ENCODE measurements at regions not wholly inside any gene's neighbourhood (a gene's known extent, or its start where the extent isn't known, plus 50 kb on each side); places are given as distances from the start of the nearest gene placed in this dataset.

DNA sequence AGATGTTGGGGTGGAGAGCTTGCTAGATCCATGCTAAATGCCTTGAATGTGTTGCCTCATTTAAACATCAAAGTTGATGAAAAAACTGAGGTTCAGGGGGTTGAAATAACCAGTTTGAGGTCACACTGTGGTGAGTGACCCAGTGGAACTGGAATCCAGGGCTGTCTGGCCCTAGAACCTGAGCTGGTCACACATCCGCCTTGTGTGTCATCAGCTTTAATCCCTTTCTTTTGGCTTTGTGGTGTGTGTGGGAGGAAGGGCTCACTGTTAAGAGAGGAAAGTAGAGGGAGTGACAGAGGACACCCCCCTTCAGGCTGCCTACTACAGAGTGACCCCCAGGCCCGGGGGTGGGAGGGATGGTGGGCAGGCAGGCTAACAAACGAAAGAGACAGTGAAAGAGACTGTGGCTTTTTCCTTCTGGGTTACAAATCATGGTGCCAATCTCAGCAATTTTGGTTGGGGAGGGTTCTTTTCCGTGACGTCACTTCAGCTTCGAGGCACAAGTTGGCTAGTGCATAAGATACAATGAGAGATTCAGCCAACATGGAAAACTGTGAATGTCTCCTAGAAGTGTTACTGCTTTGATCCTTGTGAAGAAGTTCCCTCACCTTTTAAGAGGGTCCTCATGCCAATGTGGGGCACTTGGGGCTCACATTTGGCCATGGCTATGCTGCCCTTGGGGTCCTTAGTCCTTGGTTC lies 164.9 kb downstream of the DLEU7 start:
- H3K9me3 ChIP-seq (ENCODE audit: low read length): no peaks in the 10 kb centered on the region
- no peak overlapping the region for H3K9ac ChIP-seq (ENCODE audit: low read length)
- no peak overlapping the region for H3K4me3 ChIP-seq (ENCODE audit: low read depth in 1 of 2, low read length in 2 of 2)
- H3K36me3 ChIP-seq (ENCODE audit: insufficient read depth, low read length): no peaks in the 10 kb centered on the region
- no peaks in the 10 kb centered on the region for H3K27me3 ChIP-seq (ENCODE audit: control insufficient read depth in 1 of 2, insufficient read depth in 2 of 2, low read length in 2 of 2)
- H3K27ac ChIP-seq (ENCODE audit: low read depth, low read length): no peak overlapping the region
- no peaks in the 10 kb centered on the region for H3K4me1 ChIP-seq (ENCODE audit: insufficient read depth, low read length)

DNA sequence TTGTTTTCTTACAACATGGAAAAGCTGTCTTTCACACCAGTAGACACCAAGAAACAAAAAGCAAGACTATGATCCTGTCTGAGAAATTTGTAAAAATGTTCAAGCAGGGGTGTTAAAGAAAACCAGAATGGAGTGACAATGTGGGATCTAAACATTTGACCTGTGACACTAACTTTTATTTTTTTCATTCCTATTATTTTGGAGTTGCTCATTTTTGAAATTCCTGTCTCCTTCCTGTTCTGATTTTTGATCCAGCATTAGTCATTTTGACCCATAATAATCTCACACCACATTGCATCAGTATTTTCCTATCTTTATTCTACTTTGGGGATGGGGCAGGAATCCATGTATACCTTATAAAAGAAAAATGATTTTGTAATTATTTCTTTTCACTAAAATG lies 164.2 kb downstream of the DLEU7 start:
- H3K36me3 ChIP-seq (ENCODE audit: insufficient read depth, low read length): no peaks in the 10 kb centered on the region
- no peak overlapping the region for H3K4me3 ChIP-seq (ENCODE audit: low read depth in 1 of 2, low read length in 2 of 2)
- H3K27me3 ChIP-seq (ENCODE audit: control insufficient read depth in 1 of 2, insufficient read depth in 2 of 2, low read length in 2 of 2): no peaks in the 10 kb centered on the region
- no peak overlapping the region for H3K27ac ChIP-seq (ENCODE audit: low read depth, low read length)
- no peaks in the 10 kb centered on the region for H3K9me3 ChIP-seq (ENCODE audit: low read length)
- H3K4me1 ChIP-seq (ENCODE audit: insufficient read depth, low read length): no peaks in the 10 kb centered on the region
- no peak overlapping the region for H3K9ac ChIP-seq (ENCODE audit: low read length)

DNA sequence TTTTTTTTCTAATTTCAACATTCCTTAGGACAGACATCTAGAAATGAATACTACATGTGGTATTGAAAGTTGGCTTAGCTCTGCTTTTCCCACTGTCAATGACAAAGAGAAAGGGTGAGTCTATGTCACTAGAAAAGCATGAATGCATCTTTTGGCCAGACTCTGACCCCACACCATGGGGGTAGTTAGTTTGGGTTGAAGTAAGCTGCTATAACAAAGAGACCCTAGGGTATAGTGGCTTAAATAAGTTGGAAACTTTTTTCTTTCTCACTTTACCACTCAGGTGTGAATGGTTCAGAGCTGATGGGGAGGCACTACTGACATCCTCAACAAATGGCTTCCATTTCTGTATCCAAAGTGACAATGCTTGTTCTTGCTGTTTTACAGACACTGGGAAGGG lies 161.5 kb downstream of the DLEU7 start:
- no peaks in the 10 kb centered on the region for H3K9me3 ChIP-seq (ENCODE audit: low read length)
- H3K4me3 ChIP-seq (ENCODE audit: low read depth in 1 of 2, low read length in 2 of 2): no peak overlapping the region
- no peaks in the 10 kb centered on the region for H3K27me3 ChIP-seq (ENCODE audit: control insufficient read depth in 1 of 2, insufficient read depth in 2 of 2, low read length in 2 of 2)
- no peak overlapping the region for H3K27ac ChIP-seq (ENCODE audit: low read depth, low read length)
- no peak overlapping the region for H3K9ac ChIP-seq (ENCODE audit: low read length)
- no peaks in the 10 kb centered on the region for H3K4me1 ChIP-seq (ENCODE audit: insufficient read depth, low read length)
- no peaks in the 10 kb centered on the region for H3K36me3 ChIP-seq (ENCODE audit: insufficient read depth, low read length)

DNA sequence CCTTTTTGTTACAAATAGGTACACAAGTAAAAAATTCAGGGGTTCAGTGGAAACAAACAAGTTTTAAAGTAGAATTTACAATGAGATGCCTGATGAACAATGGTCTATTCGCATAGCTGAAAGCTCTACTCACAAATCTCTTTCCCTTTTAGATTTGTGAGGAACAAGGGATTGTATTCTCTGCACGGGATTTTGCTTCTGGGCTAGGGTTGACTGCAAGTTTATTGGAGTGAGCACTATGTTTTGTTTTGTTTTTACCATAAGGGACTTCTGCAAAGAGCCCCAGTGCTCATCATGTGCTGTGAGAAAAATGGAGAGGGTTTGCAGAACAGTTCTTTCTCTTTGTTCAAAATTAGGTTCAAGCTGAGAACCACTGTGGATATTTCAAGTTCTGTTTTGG lies 160.5 kb downstream of the DLEU7 start:
- Histone ChIP-seq H3K27me3 (ENCODE audit: control insufficient read depth in 1 of 2, insufficient read depth in 2 of 2, low read length in 2 of 2) (no peaks in the 10 kb centered on the region), H3K27ac (ENCODE audit: low read depth, low read length) (no peak overlapping the region), H3K9ac (ENCODE audit: low read length) (no peak overlapping the region), H3K9me3 (ENCODE audit: low read length) (no peaks in the 10 kb centered on the region), H3K4me1 (ENCODE audit: insufficient read depth, low read length) (no peaks in the 10 kb centered on the region), H3K36me3 (ENCODE audit: insufficient read depth, low read length) (no peaks in the 10 kb centered on the region), H3K4me3 (ENCODE audit: low read depth in 1 of 2, low read length in 2 of 2) (no peak overlapping the region)

DNA sequence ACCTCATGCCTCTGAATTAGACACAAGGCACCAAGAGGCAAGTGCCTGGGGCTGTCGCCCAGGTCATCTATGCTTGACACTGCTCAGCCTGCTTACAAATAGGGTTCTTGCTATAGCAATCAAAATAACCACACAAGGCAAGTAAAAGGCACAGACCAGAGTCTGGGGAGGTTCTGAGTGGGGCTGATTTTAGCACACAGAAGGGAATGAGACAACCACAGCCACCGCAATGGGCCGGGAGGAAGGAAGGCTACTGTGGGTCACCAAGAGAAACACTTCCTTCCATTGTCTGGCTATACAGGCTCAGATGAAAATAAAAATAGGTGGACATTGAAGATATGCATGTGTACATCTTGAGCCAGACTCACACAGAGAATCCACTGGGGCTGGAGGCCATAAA lies 159.1 kb downstream of the DLEU7 start:
- H3K4me1 ChIP-seq (ENCODE audit: insufficient read depth, low read length): no peaks in the 10 kb centered on the region
- no peaks in the 10 kb centered on the region for H3K27me3 ChIP-seq (ENCODE audit: control insufficient read depth in 1 of 2, insufficient read depth in 2 of 2, low read length in 2 of 2)
- H3K9me3 ChIP-seq (ENCODE audit: low read length): no peaks in the 10 kb centered on the region
- no peak overlapping the region for H3K9ac ChIP-seq (ENCODE audit: low read length)
- H3K36me3 ChIP-seq (ENCODE audit: insufficient read depth, low read length): no peaks in the 10 kb centered on the region
- no peak overlapping the region for H3K27ac ChIP-seq (ENCODE audit: low read depth, low read length)
- no peak overlapping the region for H3K4me3 ChIP-seq (ENCODE audit: low read depth in 1 of 2, low read length in 2 of 2)

DNA sequence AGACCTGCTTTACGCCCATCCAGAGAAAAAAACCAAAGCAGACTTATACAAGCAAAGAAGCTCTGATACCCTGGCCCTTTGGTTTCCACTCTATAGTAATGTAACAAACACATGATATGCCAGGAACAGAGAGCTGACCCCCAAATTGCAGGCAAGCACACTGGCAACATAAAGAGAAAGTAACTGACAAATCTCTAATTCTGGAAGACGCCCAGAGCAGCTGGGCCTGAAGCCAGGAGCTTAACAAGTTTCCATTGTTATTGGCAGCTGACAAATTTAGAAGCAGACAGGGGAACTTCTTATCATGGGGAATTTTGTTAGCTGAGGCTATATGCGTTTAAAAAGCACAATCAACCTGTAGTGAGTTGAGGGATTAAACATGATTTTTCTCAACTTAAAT lies 158.0 kb downstream of the DLEU7 start:
- no peaks in the 10 kb centered on the region for H3K27me3 ChIP-seq (ENCODE audit: control insufficient read depth in 1 of 2, insufficient read depth in 2 of 2, low read length in 2 of 2)
- no peak overlapping the region for H3K9ac ChIP-seq (ENCODE audit: low read length)
- no peaks in the 10 kb centered on the region for H3K36me3 ChIP-seq (ENCODE audit: insufficient read depth, low read length)
- H3K4me3 ChIP-seq (ENCODE audit: low read depth in 1 of 2, low read length in 2 of 2): no peak overlapping the region
- no peak overlapping the region for H3K27ac ChIP-seq (ENCODE audit: low read depth, low read length)
- no peaks in the 10 kb centered on the region for H3K9me3 ChIP-seq (ENCODE audit: low read length)
- H3K4me1 ChIP-seq (ENCODE audit: insufficient read depth, low read length): no peaks in the 10 kb centered on the region

DNA sequence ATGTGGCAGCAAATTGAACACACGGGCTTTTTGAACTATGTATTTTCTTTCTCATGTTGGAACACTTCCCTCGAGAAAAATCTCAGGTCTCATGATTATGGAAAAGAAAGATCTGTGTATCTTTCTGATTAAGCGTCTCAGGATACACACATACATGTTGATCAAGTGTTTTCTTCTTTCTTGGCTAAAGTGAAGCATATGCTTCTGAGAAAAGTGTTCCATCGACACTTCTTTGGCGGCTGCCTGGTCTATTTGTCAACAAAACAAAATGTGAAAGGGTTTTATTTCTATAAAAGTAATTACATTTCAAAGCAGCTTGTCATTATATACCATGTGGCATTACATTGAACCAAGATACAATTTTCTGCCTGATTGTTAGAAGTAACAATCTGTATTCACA lies 157.5 kb downstream of the DLEU7 start:
- Histone ChIP-seq H3K9me3 (ENCODE audit: low read length) (no peaks in the 10 kb centered on the region), H3K4me1 (ENCODE audit: insufficient read depth, low read length) (no peaks in the 10 kb centered on the region), H3K36me3 (ENCODE audit: insufficient read depth, low read length) (no peaks in the 10 kb centered on the region), H3K9ac (ENCODE audit: low read length) (no peak overlapping the region), H3K27ac (ENCODE audit: low read depth, low read length) (no peak overlapping the region), H3K27me3 (ENCODE audit: control insufficient read depth in 1 of 2, insufficient read depth in 2 of 2, low read length in 2 of 2) (no peaks in the 10 kb centered on the region), H3K4me3 (ENCODE audit: low read depth in 1 of 2, low read length in 2 of 2) (no peak overlapping the region)

DNA sequence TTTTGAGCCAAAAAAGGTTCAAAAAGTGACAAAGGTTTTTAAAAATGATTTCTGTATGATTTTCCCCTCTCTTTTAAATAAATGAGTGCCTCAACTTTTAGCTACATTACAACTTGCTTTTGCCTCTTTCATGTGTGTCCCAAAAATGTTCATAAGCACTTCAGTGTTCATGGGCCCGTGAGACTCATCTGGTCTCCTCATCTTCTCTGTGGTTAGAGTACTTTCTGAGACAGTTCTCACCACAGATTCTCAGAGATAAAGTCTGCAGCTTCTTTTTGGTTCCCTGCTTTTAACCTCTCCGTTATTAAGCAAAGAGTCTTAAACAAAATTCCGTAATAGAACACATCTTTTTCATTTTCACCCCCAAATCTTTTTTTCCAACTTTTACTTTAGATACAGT lies 156.9 kb downstream of the DLEU7 start:
- Histone ChIP-seq H3K4me1 (ENCODE audit: insufficient read depth, low read length) (no peaks in the 10 kb centered on the region), H3K36me3 (ENCODE audit: insufficient read depth, low read length) (no peaks in the 10 kb centered on the region), H3K27me3 (ENCODE audit: control insufficient read depth in 1 of 2, insufficient read depth in 2 of 2, low read length in 2 of 2) (no peaks in the 10 kb centered on the region), H3K9ac (ENCODE audit: low read length) (no peak overlapping the region), H3K9me3 (ENCODE audit: low read length) (no peaks in the 10 kb centered on the region), H3K4me3 (ENCODE audit: low read depth in 1 of 2, low read length in 2 of 2) (no peak overlapping the region), H3K27ac (ENCODE audit: low read depth, low read length) (no peak overlapping the region)

DNA sequence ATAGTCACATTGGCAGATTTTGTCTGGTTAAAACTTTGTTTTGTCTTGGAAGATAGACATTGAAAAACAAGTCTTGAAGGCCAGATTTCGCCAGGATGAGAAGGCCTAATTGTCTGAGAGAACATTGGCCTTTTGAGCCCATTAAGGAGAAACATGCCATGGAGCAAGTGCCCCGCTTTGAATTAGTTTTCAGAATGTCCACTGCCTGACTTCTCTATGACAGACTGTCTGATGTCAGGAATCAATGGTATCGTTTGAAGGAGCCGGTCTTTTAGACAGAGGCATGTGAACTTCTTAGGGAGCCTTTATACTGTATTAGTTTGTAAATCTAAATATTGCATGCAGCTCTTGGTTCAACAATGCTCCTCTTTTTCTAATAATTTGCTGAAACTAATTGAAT lies 155.9 kb downstream of the DLEU7 start:
- Histone ChIP-seq H3K4me3 (ENCODE audit: low read depth in 1 of 2, low read length in 2 of 2) (no peak overlapping the region), H3K36me3 (ENCODE audit: insufficient read depth, low read length) (no peaks in the 10 kb centered on the region), H3K9ac (ENCODE audit: low read length) (no peak overlapping the region), H3K27ac (ENCODE audit: low read depth, low read length) (no peak overlapping the region), H3K27me3 (ENCODE audit: control insufficient read depth in 1 of 2, insufficient read depth in 2 of 2, low read length in 2 of 2) (no peaks in the 10 kb centered on the region), H3K4me1 (ENCODE audit: insufficient read depth, low read length) (peaks cover 7% of the 10 kb centered on the region), H3K9me3 (ENCODE audit: low read length) (no peaks in the 10 kb centered on the region)

DNA sequence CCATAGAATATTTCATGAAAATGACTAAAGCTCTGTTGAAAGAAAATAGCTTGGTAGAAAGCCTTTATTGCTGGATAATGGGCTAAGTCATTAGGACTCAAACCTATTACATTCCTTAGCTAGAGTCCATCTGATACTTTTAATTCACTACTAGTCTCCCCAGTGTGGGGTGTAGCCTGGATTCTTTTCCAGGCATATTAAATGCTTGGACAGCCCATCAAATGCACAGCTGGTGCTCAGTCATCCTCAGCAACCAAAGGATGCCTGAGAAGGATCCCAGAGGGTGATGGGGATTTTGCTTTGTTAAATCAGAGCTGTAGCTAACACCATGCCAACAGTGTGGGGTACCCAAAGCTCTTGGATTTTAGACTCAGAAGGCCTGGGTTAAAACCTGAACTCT lies 153.5 kb downstream of the DLEU7 start:
- no peak overlapping the region for H3K27ac ChIP-seq (ENCODE audit: low read depth, low read length)
- H3K4me1 ChIP-seq (ENCODE audit: insufficient read depth, low read length): peaks cover 13% of the 10 kb centered on the region

DNA sequence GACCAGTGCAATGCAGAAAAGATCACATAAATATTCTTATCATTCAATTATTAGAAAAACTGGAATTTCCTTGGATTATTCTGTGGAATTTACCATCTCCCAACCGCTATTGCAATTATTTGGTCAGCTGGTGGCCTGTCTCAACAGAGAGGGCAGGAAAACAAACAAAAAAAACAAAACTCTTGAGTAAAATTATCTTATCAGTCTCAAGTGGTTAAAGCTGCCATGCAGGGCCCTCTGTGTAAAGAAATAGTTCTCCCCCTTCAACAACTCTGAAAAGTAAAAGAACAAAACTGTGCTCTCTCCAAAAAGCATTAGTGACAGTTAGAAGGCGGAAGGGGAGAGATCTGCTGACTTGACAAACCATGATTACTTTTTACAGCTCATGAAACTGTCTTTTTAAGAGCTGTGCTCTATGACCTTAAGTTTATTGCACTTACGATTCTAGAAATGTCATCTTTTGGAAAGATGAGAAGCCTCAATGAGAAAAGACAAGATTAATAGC lies 152.3 kb downstream of the DLEU7 start:
- Histone ChIP-seq H3K36me3 (ENCODE audit: insufficient read depth, low read length) (no peaks in the 10 kb centered on the region), H3K27me3 (ENCODE audit: control insufficient read depth in 1 of 2, insufficient read depth in 2 of 2, low read length in 2 of 2) (no peaks in the 10 kb centered on the region), H3K27ac (ENCODE audit: low read depth, low read length) (no peak overlapping the region), H3K4me1 (ENCODE audit: insufficient read depth, low read length) (peaks cover 13% of the 10 kb centered on the region), H3K9ac (ENCODE audit: low read length) (no peak overlapping the region), H3K9me3 (ENCODE audit: low read length) (no peaks in the 10 kb centered on the region), H3K4me3 (ENCODE audit: low read depth in 1 of 2, low read length in 2 of 2) (no peak overlapping the region)

More for the DNA sequence above, 153.5 kb downstream of the DLEU7 start:
- H3K27me3 ChIP-seq (ENCODE audit: control insufficient read depth in 1 of 2, insufficient read depth in 2 of 2, low read length in 2 of 2): no peaks in the 10 kb centered on the region
- no peaks in the 10 kb centered on the region for H3K36me3 ChIP-seq (ENCODE audit: insufficient read depth, low read length)
- H3K9ac ChIP-seq (ENCODE audit: low read length): no peak overlapping the region
- H3K9me3 ChIP-seq (ENCODE audit: low read length): no peaks in the 10 kb centered on the region
- H3K4me3 ChIP-seq (ENCODE audit: low read depth in 1 of 2, low read length in 2 of 2): no peak overlapping the region

DNA sequence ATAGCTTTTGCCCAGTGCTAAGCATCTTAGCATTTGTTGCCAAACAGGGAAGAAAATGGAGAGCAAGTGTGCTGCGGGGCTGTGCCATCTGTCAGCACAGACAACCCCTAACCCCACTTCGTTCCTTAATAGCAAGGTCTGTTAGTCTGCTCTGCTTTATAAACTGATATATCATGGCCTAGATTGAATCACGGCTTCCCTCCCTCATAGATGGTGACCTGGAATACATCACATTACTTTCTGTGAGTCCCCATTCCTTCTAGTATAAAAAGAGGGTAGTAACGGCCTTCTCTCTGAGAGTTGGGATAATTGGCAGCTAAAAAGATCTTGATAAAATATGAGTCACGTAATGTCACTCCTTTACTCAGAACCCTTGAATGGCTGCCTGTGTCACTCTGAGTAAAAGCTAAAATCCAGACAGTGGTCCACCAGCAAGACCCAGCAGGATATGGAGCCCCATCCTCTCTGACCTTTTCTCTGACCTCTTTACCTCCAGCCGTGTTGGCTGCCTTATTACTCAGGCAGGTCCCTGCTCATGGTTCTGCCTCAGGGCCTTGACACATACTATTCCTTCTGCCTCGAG lies 151.7 kb downstream of the DLEU7 start:
- Histone ChIP-seq H3K9me3 (ENCODE audit: low read length) (no peaks in the 10 kb centered on the region), H3K27me3 (ENCODE audit: control insufficient read depth in 1 of 2, insufficient read depth in 2 of 2, low read length in 2 of 2) (no peaks in the 10 kb centered on the region), H3K36me3 (ENCODE audit: insufficient read depth, low read length) (no peaks in the 10 kb centered on the region), H3K9ac (ENCODE audit: low read length) (no peak overlapping the region), H3K4me1 (ENCODE audit: insufficient read depth, low read length) (peaks cover 13% of the 10 kb centered on the region), H3K4me3 (ENCODE audit: low read depth in 1 of 2, low read length in 2 of 2) (no peak overlapping the region), H3K27ac (ENCODE audit: low read depth, low read length) (no peak overlapping the region)

All from muscle layer of colon (tissue), 2 donors.